CD4-positive, alpha-beta T cell treated with Interferon alpha-2 for 1 hour (primary cell): ENCODE measurements at regions not wholly inside any gene's neighbourhood (a gene's known extent, or its start where the extent isn't known, plus 50 kb on each side); places are given as distances from the start of the nearest gene placed in this dataset.

Source experiments
- DNase-seq, 2 donors: peaks; one replicate each; pipeline ENCODE4 v3.0.0-alpha.2; 2020 to 2022

DNA sequence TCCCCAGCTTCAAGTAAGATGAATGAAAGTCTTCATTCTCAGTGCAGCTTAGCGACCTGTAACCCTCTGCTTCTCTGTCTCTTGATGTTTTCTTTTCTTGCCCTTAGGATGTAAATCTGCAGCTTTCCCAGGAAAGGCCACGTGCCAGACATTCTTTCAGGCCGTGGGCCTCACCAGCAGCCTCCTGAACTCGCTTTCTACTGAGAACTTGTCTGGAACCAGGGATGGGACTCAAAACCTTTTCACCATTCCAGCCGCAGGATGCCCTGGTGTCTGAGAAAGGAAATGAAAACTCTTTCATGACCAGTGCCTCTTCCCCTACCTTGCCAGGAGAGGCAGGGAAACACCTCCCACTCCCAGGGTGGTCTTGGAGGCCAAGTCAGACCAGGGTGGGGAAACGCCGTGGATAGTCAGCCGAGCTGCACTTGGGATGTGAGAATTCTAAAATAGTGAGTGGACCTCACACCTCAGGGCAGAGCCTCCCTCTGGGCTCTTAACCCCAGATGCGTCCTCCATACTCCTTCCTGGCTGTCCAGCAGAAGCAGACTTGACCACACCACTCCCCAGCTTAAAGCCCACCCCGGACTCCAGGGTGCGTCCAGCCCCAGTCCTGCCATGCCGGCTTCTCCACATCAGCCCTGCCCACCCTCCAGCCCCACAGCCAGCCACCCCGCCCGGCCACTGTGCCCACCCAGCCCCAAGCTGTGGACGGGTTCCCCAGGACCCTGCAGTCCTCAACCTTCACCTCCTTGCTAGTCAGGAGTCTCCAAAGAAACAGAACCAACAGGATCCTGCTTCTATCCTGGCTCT, 115.5 kb downstream of the TWIST2 start:
- DNase-seq, result no peak

GRCh38 chr2:238963971-238964328, 116.1 kb downstream of the TWIST2 start:
- no peak for DNase-seq

GRCh38 chr2:238964544-238965067, 116.7 kb downstream of the TWIST2 start:
- no peak for DNase-seq

DNA sequence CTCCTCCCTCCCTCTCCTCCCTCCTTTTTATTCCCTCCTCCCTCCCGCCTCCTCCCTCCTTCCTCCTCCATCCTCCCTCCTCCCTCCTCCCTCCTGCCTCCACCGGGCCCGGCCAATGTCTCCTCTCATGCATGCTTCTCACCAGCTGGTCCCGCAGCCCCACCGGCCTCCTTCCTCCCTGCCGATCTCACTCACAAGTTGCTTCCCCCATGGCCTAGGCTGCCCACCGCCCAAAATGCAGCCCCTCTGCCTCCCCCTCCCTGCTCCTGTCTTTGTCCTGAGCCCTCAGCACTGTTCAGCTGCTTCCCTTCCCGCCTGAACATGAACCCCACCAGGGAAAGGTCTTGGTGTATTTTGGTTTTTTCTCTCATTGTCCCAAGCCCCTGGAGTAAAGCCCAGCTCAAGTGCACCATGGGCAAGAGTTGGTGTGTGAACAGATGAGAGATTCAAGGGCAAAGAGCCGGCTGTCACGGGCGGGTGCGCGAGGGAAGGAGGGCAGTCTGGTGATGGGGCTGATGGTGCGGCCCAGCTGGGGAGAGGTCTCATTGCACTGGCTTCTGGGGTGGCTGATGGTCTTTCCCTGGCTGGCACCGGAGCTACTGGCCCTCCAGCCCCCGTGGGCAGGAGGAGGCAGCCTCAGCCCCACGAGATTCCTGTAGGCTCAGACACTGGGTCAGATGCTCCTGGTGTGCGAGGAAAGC, 117.6 kb downstream of the TWIST2 start:
- DNase-seq, result no peak

DNA sequence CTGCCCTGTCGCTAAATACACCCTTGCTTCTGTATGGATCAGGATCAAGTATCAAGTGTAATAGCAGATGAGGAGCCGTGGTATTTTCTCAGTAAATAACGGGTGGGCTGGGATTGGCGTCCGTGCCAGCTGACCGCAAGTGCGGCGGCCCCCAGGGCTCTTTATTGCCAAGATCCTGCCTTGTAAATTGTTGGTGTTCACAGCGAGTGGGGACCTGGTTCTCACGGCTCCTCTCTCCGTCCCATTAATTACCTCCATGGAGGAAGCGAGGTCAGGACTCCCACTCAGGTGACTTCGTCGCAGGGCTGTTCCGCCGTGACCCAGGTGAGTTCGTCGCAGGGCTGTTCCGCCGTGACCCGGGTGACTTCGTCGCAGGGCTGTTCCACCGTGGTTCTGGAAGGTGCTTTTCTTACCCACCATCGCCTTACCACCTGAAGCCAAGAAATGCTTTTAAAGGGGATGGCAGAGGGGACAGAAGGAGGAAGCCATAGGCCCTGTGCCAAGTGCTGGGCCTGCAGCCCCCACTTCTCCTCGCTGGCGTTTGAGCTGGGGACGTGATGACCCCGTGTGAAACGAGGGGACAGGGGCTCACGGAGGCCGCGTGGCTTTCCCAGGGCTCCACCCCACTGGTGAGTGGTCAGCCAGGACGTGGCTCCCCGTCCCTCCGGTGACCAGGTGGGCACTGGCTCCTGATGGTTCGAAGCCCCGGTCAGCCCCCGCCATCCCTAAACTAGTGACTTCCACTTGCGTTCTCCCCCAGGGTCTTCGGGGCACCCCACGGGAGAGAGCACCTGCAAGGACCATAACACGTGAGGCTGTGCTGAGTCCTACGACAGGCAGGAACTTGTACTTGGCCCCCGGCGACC, 118.4 kb downstream of the TWIST2 start:
- DNase-seq, result no peak

- no peak for DNase-seq
These were observed 119.4 kb downstream of the TWIST2 start for GRCh38 chr2:238967031-238967977.

DNA sequence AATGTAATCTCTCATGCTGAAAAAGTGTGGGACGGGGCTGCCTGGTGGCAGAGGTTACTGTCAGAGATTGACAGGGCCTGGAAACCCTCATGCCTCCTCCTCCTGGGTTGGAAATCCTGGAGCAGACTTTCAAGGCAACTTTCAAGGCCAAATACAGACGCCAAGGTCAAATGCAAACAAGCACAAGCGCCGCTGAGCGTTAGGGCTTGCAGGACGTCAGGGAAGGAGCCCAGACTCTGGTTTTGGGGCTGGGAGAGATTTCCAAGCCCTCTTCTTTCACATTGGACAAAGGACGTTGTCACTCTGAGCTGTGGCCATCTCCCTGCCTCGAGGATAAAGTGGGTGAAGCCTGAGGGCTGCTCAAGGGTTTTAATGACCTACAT, 120.1 kb downstream of the TWIST2 start:
- DNase-seq, result no peak

GRCh38 chr2:238968616-238969384, 120.9 kb downstream of the TWIST2 start:
- no peak for DNase-seq

GRCh38 chr2:238969857-238970256, 122.0 kb downstream of the TWIST2 start:
- DNase-seq, result no peak

DNA sequence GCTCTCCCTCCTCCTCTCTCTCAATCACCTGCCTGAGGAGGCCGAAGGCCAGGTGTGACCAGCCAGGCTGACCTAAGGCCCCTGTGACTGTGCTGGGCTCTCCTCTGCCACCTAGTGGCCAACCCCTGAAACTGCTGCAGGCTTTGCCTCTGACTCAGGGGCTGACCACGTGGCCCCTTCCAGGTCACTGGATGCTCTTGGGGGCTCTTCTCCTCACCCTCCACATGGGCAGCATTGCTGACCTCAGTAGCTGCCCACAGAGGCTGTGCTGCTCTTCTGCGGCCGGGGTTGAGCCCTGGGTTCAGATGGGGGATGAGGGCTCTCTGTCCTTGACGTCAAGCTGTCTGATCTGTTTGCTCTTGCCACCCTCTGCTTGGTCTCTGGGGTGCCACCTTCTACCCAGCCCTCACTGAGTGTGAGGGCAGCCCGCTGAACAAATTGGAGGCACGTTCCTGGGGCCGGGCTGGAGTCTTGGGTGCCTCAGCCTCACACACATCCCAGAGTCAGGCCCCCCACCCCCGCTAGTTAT, 122.7 kb downstream of the TWIST2 start:
- peak in 1 of 2 donors; percentile 42 for DNase-seq

- no peak for DNase-seq
These were observed 123.6 kb downstream of the TWIST2 start for GRCh38 chr2:238971318-238972145.

- DNase-seq, result no peak
These were observed 124.2 kb downstream of the TWIST2 start for GRCh38 chr2:238972146-238972445.

GRCh38 chr2:238973038-238973739, 125.3 kb downstream of the TWIST2 start:
- DNase-seq, result no peak

- DNase-seq, result no peak
These were observed 126.2 kb downstream of the TWIST2 start for GRCh38 chr2:238974081-238974480.

- DNase-seq, result no peak
These were observed 126.7 kb downstream of the TWIST2 start for GRCh38 chr2:238974501-238975166.

GRCh38 chr2:238975408-238975807, 127.5 kb downstream of the TWIST2 start:
- DNase-seq, result no peak

- no peak for DNase-seq
These were observed 130.6 kb downstream of the TWIST2 start for GRCh38 chr2:238978497-238978896.

DNA sequence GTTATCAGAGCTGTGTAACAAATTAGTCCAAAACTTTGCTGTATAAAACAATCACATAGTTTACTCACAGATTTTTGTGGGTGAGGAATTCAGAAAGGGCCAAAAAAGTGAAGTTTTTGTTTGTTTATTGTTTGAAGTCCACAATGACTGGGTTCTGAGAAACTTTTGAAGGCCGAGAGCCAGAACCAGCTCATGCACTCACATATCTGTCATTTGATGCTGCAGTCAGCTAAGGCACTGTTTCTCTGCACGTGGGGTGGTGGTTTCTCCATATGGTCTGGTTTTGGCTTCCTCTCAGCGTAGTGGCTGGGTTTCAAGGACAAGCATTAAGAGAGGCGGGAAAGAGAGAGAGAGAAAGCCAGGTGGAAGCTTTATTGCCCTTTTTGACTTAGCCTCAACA, 131.8 kb downstream of the TWIST2 start:
- no peak for DNase-seq
